CD4-positive, alpha-beta T cell treated with Interleukin-4 for 4 hours (primary cell): ENCODE measurements at regions not wholly inside any gene's neighbourhood (a gene's known extent, or its start where the extent isn't known, plus 50 kb on each side); places are given as distances from the start of the nearest gene placed in this dataset.
"Not testable (repeated sequence)": the region's sequence is repeated elsewhere in the genome, so short reads cannot be mapped to it uniquely, and the experiment has no call there.

Source experiments
- DNase-seq: peaks from one replicate; pipeline ENCODE4 v3.0.0-alpha.2; 2020

DNA sequence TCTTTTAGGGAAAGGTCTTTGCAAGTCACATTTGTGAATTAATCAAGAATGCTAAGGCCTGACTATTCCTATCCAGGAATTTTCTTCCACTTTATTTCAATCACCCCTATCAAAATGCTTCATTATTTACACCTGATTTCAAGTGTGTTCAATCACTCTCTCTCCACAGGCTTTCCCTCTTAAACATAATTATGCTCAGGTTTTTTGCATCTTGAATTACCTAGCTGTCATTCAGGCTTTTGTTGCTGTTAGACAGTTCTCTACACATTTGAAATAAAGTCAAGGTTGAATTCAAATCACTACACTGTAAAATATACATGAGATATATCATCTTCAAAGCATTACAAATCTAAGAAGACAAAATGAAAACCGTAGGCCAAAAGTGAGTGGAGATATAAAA, 941.3 kb upstream of the SLITRK1 start:
- DNase-seq = no peak

- no peak for DNase-seq
Observed at GRCh38 chr13:84821261-84821660, 939.0 kb upstream of the SLITRK1 start.

DNA sequence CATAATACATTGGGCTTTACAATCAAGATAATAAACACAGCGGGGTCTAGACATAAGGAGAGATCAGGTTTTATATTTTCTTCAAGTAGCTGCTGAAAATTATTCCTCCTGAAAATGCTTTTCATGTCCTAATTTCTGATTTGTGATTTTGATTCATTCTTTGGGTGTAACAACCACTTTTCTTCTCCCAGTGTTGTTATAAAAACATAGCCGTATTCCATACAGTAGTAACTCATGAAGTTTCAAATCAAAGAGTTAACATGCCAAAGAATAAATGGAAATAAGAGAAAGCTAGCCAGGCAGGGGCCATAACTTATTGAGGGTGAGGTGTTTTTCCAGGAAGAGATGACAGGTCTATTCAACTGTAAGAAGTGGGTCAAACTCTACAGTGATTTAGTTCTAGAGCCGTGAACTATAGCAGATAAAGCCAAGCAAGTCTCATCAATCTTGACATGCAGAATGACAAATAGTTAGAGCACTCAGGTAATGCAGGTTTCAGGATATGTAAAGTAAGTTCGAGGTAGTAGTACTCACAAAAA, 934.4 kb upstream of the SLITRK1 start:
- no peak for DNase-seq

DNA sequence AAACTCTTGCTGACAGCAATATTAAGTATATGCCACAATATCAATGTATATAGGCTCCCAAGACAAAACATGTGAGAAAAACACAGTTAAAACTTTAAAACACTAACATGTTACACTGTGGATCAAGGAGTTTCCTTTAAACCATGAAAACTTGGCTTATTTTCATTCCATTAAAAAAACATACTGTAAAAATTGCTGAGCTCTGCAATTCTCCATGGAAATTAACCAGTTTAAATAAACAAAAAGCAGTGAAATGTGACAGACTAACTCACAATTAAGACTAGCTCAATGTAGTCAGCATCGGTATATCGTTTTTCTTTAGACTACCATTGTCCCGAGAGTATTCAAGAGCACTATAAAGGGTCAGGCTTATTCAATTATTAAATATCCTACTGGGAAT, 930.5 kb upstream of the SLITRK1 start:
- DNase-seq = no peak

DNA sequence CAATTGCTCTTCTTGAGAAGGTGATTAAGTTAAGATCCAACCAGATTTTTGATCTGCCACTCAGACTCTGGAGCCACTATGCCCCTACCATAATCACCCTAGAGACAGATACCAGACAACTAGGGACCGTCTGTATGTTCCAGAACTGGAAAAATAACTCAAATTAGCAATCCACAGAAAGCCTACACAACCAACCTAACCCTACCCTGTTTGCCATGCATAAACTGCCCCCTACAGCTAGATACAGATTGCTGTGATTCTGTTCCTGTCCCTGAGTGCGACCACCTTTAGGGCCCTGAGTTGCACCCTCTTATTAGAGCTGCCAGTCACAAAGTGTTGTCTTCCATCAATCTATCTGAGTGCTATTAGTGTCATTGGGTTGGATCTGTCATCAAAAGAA, 929.8 kb upstream of the SLITRK1 start:
- DNase-seq = no peak

GRCh38 chr13:84810781-84811180, 928.5 kb upstream of the SLITRK1 start:
- no peak for DNase-seq

DNA sequence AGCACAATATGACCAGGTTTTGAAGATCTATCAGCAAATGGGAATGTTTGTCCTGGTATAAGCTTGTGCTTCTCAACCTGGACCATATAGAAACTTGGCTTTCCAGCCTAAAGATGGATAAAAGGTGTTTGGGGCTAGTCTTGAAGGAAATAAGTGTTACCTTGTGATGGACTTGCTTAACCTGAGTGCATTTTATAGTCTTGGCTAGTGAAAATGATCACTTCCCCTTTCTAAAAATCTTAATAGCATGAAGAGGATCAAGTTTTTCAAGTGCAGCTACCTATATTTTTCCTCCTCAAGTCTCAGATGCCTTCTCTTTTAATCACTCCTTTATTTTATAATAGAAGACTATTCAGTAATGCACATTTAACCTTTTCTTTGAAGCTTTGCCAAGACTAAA, 919.8 kb upstream of the SLITRK1 start:
- no peak for DNase-seq

GRCh38 chr13:84784443-84785153, 902.3 kb upstream of the SLITRK1 start:
- no peak for DNase-seq

DNA sequence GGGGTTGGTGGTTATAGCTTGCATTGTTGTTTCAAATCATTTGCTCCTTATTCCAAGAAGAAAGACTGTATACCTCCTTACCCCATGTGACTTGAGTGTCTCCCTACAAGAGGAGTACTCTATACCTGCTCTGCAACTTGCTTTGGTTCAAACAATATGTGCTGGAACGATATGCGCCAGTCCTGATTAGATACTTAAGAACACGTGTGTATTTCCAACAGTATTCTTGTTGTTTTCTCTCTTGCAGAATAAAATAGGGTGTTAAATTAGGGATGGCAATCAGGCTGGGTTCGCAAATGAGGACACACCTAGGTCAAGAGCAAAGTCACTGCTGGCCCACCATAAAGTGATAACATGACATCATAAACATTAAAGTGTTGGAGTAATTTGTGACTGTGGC, 895.0 kb upstream of the SLITRK1 start:
- no peak for DNase-seq

GRCh38 chr13:84776593-84776992, 894.3 kb upstream of the SLITRK1 start:
- no peak for DNase-seq

GRCh38 chr13:84775920-84776319, 893.6 kb upstream of the SLITRK1 start:
- not testable (repeated sequence) for DNase-seq

DNA sequence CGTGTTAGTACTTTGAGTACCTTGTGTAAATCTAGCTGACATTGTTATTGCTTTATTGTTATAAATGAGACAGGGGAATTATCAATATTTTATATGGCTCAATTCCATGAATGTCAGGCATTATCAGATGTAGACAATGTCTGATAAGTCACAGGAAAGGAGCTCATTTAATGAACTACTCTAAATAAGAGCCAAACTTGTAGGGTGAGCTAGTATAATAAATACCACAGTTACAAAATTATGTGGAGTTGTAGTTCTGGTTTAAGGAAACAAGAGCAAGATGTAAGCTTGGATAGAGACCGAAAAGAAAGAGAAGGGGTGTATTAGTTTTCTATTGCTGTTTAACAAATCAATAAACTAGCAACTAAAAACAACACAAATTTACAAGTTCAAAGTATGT, 891.8 kb upstream of the SLITRK1 start:
- DNase-seq = no peak

DNA sequence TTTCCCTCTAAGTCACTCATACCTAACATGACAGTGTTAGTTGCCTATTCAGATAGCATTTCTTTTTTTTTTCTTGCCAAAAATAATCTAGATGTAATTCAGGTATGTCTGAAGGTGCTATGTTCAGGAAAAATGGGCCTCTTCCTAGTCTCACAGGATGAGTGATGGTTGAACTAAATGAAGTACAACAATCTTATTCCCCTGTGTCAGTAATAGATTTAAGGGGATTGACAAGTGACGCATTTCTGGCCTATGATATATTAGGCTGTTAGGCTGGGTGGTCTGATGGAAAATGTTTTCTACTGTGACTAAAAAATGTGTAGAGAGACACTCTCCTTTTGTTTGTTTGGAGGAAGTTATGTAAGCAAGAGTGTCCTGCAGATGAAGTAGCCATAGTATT, 878.7 kb upstream of the SLITRK1 start:
- DNase-seq = no peak

- no peak for DNase-seq
Observed at GRCh38 chr13:84749126-84749525, 866.9 kb upstream of the SLITRK1 start.

GRCh38 chr13:84745051-84745551, 862.8 kb upstream of the SLITRK1 start:
- no peak for DNase-seq

- no peak for DNase-seq
Observed at GRCh38 chr13:84744203-84744602, 861.9 kb upstream of the SLITRK1 start.

DNA sequence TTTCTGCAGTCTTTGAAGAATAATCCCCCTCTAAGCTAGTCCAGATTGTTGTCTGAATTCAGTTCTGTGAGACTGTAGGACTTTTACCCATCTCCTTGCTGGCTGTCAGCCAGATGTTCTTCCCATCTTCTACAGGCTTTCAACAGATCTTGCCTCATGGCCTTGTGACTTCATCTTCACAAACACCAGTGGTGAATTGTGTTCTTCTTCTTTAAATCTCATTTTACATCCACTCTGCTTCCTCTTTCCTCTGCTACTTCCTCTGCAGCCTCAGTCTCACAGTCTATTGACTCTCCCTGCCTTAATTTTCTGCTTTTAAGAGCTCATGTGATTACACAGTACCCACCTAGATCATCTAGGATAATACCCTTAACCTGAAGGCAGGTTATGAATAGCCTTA, 859.0 kb upstream of the SLITRK1 start:
- no peak for DNase-seq

- no peak for DNase-seq
Observed at GRCh38 chr13:84739021-84739420, 856.7 kb upstream of the SLITRK1 start.

DNA sequence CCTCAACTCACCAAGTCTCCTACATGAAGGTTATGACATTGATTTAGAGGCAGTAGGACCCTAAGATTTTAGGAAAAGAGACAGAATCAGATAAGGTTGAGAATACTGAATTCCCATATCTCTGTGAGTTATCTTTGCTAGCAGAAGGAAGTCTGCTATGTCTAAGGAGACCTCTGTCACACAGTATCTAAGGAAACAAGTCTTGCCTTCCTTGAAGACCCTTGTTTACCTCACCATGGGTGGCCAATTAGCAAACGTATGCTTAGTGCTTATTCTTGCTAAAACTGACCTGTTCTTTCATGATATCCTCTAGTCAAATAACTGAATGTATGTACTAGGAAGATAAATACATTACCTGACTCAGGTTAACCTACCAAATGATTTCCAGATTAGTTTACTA, 855.4 kb upstream of the SLITRK1 start:
- DNase-seq = no peak

DNA sequence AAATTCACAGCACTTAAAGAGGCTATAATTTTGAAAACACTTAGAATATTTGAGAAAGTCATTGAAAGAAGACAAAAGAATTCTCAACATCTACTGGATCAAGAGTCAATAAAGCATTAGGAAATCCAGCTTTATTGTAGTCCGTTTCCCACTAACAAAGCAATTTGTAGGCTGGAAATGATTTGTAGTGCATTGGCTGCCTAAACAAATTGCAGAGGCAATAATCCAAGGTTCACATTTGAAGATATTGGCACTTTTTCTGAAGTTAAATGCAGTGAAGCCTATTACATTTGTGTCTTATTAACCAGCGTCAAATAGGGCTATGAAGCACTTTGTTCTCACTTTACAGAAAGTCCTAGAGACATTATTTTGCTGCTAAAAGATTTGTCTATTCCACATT, 848.1 kb upstream of the SLITRK1 start:
- DNase-seq = no peak

- DNase-seq = no peak
Observed at GRCh38 chr13:84705982-84706710, 823.9 kb upstream of the SLITRK1 start.

DNA sequence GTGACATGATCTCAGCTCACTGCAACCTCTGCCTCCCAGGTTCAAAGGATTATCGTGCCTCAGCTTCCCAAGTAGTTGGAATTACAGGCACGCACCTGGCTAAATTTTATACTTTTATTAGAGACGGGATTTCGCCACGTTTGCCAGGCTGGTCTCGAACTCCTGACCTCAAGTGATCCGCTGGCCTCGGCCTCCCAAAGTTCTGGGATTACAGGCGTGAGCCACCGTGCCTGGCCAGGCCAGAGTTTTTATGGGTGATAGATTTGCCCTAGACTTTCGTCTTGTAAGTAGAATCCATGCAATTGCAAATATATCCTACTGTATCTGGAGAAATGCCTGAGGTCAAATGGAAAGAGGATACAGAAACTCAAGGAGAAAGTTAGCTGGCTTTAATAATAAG, 819.9 kb upstream of the SLITRK1 start:
- DNase-seq = no peak

GRCh38 chr13:84697591-84697990, 815.3 kb upstream of the SLITRK1 start:
- not testable (repeated sequence) for DNase-seq

- DNase-seq = no peak
Observed at GRCh38 chr13:84686973-84687372, 804.7 kb upstream of the SLITRK1 start.
